ENCODE measurements at regions not wholly inside any gene's neighbourhood (a gene's known extent, or its start where the extent isn't known, plus 50 kb on each side); places are given as distances from the start of the nearest gene placed in this dataset.

DNA sequence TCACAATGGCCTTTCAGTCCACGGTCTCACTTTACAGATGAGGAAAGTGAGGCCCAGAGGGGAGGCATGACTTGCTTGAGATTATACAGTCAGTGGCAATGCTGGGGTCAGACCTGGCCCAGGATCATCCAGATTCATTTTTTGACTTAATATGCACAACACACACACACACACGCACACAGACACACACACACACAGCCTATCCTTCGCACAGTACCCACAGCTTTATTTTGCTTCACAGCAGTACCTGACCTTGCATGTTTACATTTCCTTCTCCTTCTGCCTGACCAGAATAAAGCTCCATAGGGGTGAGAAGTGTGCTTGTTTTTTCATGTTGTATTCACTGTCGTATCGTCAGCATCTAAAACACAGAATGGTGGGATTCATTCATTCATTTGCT lies 79.8 kb downstream of the VEGFA start:
- no peak for TF ChIP-seq CTCF (IDR thresholded peaks at IDR 0.05)
- no peak for TF ChIP-seq POLR2AphosphoS5 (IDR thresholded peaks at IDR 0.05; ENCODE audit: low read depth, low read length)

Measured in Panc1 (cell line).